GM12878 (cell line): ENCODE measurements at regions not wholly inside any gene's neighbourhood (a gene's known extent, or its start where the extent isn't known, plus 50 kb on each side); places are given as distances from the start of the nearest gene placed in this dataset.

Source experiments
- ATAC-seq: fragments of 200-7000 bp; cut with Tn5 transposase; 3 replicates; pipeline ENCODE4 v1.9.1; 2020; ENCODE audit warnings: mild to moderate bottlenecking, moderate library complexity
- BruUV-seq: library from RNA; stranded (reverse); fragments of 400-500 nt; replicated peaks from 2 replicates; lab custom pipeline; 2021; lab: Mats Ljungman, UMichigan
- CTCF ChIA-PET: fragments of 300-600 bp; sonication (Branson Sonifier 250); formaldehyde crosslinking; extraction: SDS; loops from one replicate; lab custom pipeline; 2021; ENCODE audit warnings: inconsistent platforms; lab: Yijun Ruan, JAX
- POLR2A ChIA-PET: fragments of 350-600 bp; formaldehyde crosslinking; extraction: SDS; loops from one replicate; lab custom pipeline; 2021; ENCODE audit warnings: inconsistent platforms; lab: Charles Lee
- RAD21 ChIA-PET: fragments of 300-600 bp; sonication (Branson Sonifier 250); formaldehyde crosslinking; loops from one replicate; lab custom pipeline; 2023; ENCODE audit warnings: antibody characterized with exemption; ENCODE audit not compliant: unreplicated experiment; lab: Charles Lee
- SMC1A ChIA-PET: fragments of 300-600 bp; sonication (Branson Sonifier 250); formaldehyde crosslinking; loops from one replicate; lab custom pipeline; 2023; ENCODE audit not compliant: unreplicated experiment, uncharacterized antibody; lab: Charles Lee
- DNase-seq: peaks from one replicate; pipeline ENCODE4 v3.0.0-alpha.2; 2011; ENCODE audit warnings: low read depth, low spot score
- FAIRE-seq: peaks from 3 replicates; lab custom pipeline; 2011; peaks lifted over from hg19 to GRCh38; lab: Jason Lieb, UNC
- H2AFZ ChIP-seq: 2 replicates; pipeline ENCODE4 v1.6.0; 2011; ENCODE audit warnings: low read depth, low read length, control low read depth; ENCODE audit not compliant: control insufficient read depth
- H3K27ac ChIP-seq: 2 replicates; pipeline ENCODE4 v1.5.1; 2011; ENCODE audit warnings: control low read depth; ENCODE audit not compliant: control insufficient read depth, insufficient read depth
- H3K27me3 ChIP-seq, 2 experiments: replicated peaks in 1 of 2; 2 replicates each; pipeline versions ENCODE4 v1.6.0 to v1.6.1; 2011; ENCODE audit warnings: low read length in 1 of 2; ENCODE audit not compliant: control insufficient read depth in 2 of 2, insufficient read depth in 2 of 2
- H3K36me3 ChIP-seq, 2 experiments: 2 replicates each; pipeline ENCODE4 v1.5.1; 2011; ENCODE audit warnings: low read length in 1 of 2; ENCODE audit not compliant: control insufficient read depth in 2 of 2, insufficient read depth in 2 of 2
- H3K4me1 ChIP-seq: 2 replicates; pipeline ENCODE4 v1.6.1; 2011; ENCODE audit warnings: mild to moderate bottlenecking, low read length, moderate library complexity, mixed read lengths; ENCODE audit not compliant: control insufficient read depth, insufficient read depth
- H3K4me2 ChIP-seq: 2 replicates; pipeline ENCODE4 v1.6.0; 2011; ENCODE audit warnings: control low read depth; ENCODE audit not compliant: control insufficient read depth, insufficient read depth
- H3K4me3 ChIP-seq: fragments of 200-600 bp; sonication (generic); 2 replicates; pipeline ENCODE4 v1.5.1; 2016
- H3K79me2 ChIP-seq: 2 replicates; pipeline ENCODE4 v1.6.0; 2011; ENCODE audit warnings: low read length; ENCODE audit not compliant: control insufficient read depth, insufficient read depth
- H3K9ac ChIP-seq: 2 replicates; pipeline ENCODE4 v1.8.0; 2011; ENCODE audit warnings: low read length, control low read depth, mixed read lengths; ENCODE audit not compliant: control insufficient read depth, insufficient read depth
- H3K9me3 ChIP-seq: replicated peaks from 3 replicates; pipeline ENCODE4 v1.5.1; 2011; ENCODE audit warnings: mild to moderate bottlenecking, low read length; ENCODE audit not compliant: control insufficient read depth, insufficient read depth
- H4K20me1 ChIP-seq: 2 replicates; pipeline ENCODE4 v1.6.0; 2011; ENCODE audit not compliant: control insufficient read depth, insufficient read depth
- BACH1 ChIP-seq: fragments of 450-650 bp; IDR thresholded peaks from 2 replicates; pipeline ENCODE4 v1.6.1; 2017; ENCODE audit warnings: mild to moderate bottlenecking, borderline replicate concordance
- CREM ChIP-seq: IDR thresholded peaks from 2 replicates; pipeline ENCODE4 v1.6.1; 2014; ENCODE audit warnings: antibody characterized with exemption, low read depth
- DPF2 ChIP-seq: fragments of 450-650 bp; IDR thresholded peaks from 2 replicates; pipeline ENCODE4 v1.6.1; 2017; ENCODE audit warnings: mild to moderate bottlenecking
- E4F1 ChIP-seq: fragments of 450-650 bp; IDR thresholded peaks from 2 replicates; pipeline ENCODE4 v1.6.1; 2018; ENCODE audit warnings: borderline replicate concordance, mild to moderate bottlenecking; ENCODE audit not compliant: partially characterized antibody
- KDM1A ChIP-seq: fragments of 200-600 bp; sonication (generic); IDR thresholded peaks from 2 replicates; pipeline ENCODE4 v1.6.1; 2016; ENCODE audit warnings: borderline replicate concordance
- MYC ChIP-seq: IDR thresholded peaks from 2 replicates; pipeline ENCODE4 v1.6.1; 2011; ENCODE audit warnings: mild to moderate bottlenecking, low read length, moderate library complexity, inconsistent platforms; ENCODE audit not compliant: insufficient read depth, insufficient replicate concordance, insufficient read length, severe bottlenecking
- NR2C2 ChIP-seq: IDR thresholded peaks from 2 replicates; pipeline ENCODE4 v1.6.1; 2011; ENCODE audit warnings: borderline replicate concordance, low read depth; ENCODE audit not compliant: control insufficient read depth, insufficient read length
- RAD51 ChIP-seq: fragments of 450-650 bp; IDR thresholded peaks from 2 replicates; pipeline ENCODE4 v1.6.1; 2016; ENCODE audit warnings: moderate library complexity, mild to moderate bottlenecking, inconsistent platforms
- SMARCA5 ChIP-seq: fragments of 450-650 bp; IDR thresholded peaks from 2 replicates; pipeline ENCODE4 v1.6.1; 2017; ENCODE audit warnings: mild to moderate bottlenecking
- SRF ChIP-seq, 2 experiments: IDR thresholded peaks; 2 replicates each; pipeline ENCODE4 v1.6.1; 2011; ENCODE audit warnings: low read depth in 2 of 2, low read length in 2 of 2, mild to moderate bottlenecking in 1 of 2, moderate library complexity in 1 of 2
- ZBTB33 ChIP-seq: fragments of 450-650 bp; IDR thresholded peaks from 2 replicates; pipeline ENCODE4 v1.6.1; 2017; ENCODE audit warnings: mild to moderate bottlenecking
- WGBS: methylation state at CpG from one replicate; pipeline ENCODE4 v1.1.6; 2016; ENCODE audit warnings: low lambda C conversion rate; ENCODE audit not compliant: insufficient replicate concordance, insufficient coverage; ENCODE audit errors: missing lambda C conversion rate; 5-methylcytosine and 5-hydroxymethylcytosine counted together
- in situ Hi-C: fragments of 300-500 bp; cut with MboI; formaldehyde crosslinking; loops from 9 replicates; pipeline ENCODE4 v1.14.3; 2018; ENCODE audit warnings: mixed read lengths
- intact Hi-C: fragments of 100-400 bp; cut with micrococcal nuclease; formaldehyde crosslinking; loops from one replicate; pipeline ENCODE4 v1.14.2; 2022; ENCODE audit not compliant: unreplicated experiment

- Histone ChIP-seq H2AFZ (no peak overlapping the region), H3K4me2 (no peak overlapping the region), H4K20me1 (no peaks in the 10 kb centered on the region), H3K36me3 (no peaks in the 10 kb centered on the region), H3K27ac (no peak overlapping the region), H3K27me3 (no peaks in the 10 kb centered on the region), H3K4me3 (no peak overlapping the region), H3K9me3 (no peaks in the 10 kb centered on the region), H3K79me2 (no peaks in the 10 kb centered on the region), H3K4me1 (no peaks in the 10 kb centered on the region), H3K9ac (no peak overlapping the region)
- intact Hi-C loops (no loop called here), in situ Hi-C loops (no loop called here)
- ChIA-PET POLR2A (no interaction called here), SMC1A (no interaction called here), CTCF (no interaction called here), RAD21 (no interaction called here)
- WGBS, result 5% methylated on average over 3 of the region's 3 CpGs
- DNase-seq (no peak), FAIRE-seq (no peak), ATAC-seq (no peak)
- no TSS peak for BruUV-seq
- TF ChIP-seq BACH1 (no peak), RAD51 (peak; percentile 28; the same call in 1 of the 2 replicates)
Observed at GRCh38 chr7:67738145-67738544, 741.5 kb downstream of the TYW1 start.

- ATAC-seq (no peak), DNase-seq (no peak), FAIRE-seq (no peak)
- 75% methylated on average over 6 of the region's 6 CpGs for WGBS
- Histone ChIP-seq H2AFZ (no peak overlapping the region), H3K4me3 (no peak overlapping the region), H3K9me3 (no peaks in the 10 kb centered on the region), H4K20me1 (no peaks in the 10 kb centered on the region), H3K4me2 (no peak overlapping the region), H3K27ac (no peak overlapping the region), H3K4me1 (no peaks in the 10 kb centered on the region), H3K36me3 (no peaks in the 10 kb centered on the region), H3K9ac (no peak overlapping the region), H3K27me3 (no peaks in the 10 kb centered on the region), H3K79me2 (no peaks in the 10 kb centered on the region)
- ChIA-PET CTCF (no interaction called here), POLR2A (no interaction called here), SMC1A (no interaction called here), RAD21 (no interaction called here)
- intact Hi-C loops (no loop called here), in situ Hi-C loops (no loop called here)
- TF ChIP-seq ZBTB33 (no peak), E4F1 (no peak), SMARCA5 (no peak), NR2C2 (no peak), SRF (IDR thresholded peaks at IDR 0.05; ENCODE audit: low read depth in 2 of 2, low read length in 2 of 2) (no peak), KDM1A (no peak), MYC (no peak), CREM (no peak), DPF2 (no peak)
- no TSS peak for BruUV-seq
Observed at GRCh38 chr7:67738958-67739357, 742.3 kb downstream of the TYW1 start.
